Activated naive CD8-positive, alpha-beta T cell treated with anti-CD3 and anti-CD28 coated beads, Interleukin-2, amount 50 U/mL, for 24 hours (primary cell): ENCODE measurements at regions not wholly inside any gene's neighbourhood (a gene's known extent, or its start where the extent isn't known, plus 50 kb on each side); places are given as distances from the start of the nearest gene placed in this dataset.

ENCODE experiments used
- ATAC-seq: fragments of 150-1000 bp; cut with Tn5 transposase; one replicate; pipeline ENCODE4 v1.10.0; 2021
- DNase-seq: peaks from one replicate; pipeline ENCODE4 v3.0.0; 2021
- H3K27ac Mint-ChIP-seq: one replicate; pipeline ENCODE4 v1.8.0; 2021; ENCODE audit warnings: mild to moderate bottlenecking, mixed read lengths
- H3K27me3 Mint-ChIP-seq: one replicate; pipeline ENCODE4 v1.8.0; 2021; ENCODE audit warnings: mixed read lengths
- H3K36me3 Mint-ChIP-seq: one replicate; pipeline ENCODE4 v1.8.0; 2021; ENCODE audit warnings: low read depth, mixed read lengths
- H3K4me1 Mint-ChIP-seq: one replicate; pipeline ENCODE4 v1.8.0; 2021; ENCODE audit warnings: mixed read lengths
- H3K4me3 Mint-ChIP-seq: one replicate; pipeline ENCODE4 v1.8.0; 2021; ENCODE audit warnings: mild to moderate bottlenecking, moderate library complexity, mixed read lengths
- H3K9me3 Mint-ChIP-seq: one replicate; pipeline ENCODE4 v1.8.0; 2021; ENCODE audit warnings: mixed read lengths

- Mint-ChIP-seq H3K9me3 (no peaks in the 10 kb centered on the region), H3K36me3 (no peaks in the 10 kb centered on the region), H3K4me3 (no peak overlapping the region), H3K27me3 (no peaks in the 10 kb centered on the region), H3K27ac (no peak overlapping the region), H3K4me1 (no peaks in the 10 kb centered on the region)
- no peak for ATAC-seq
- DNase-seq, result no peak
Observed at GRCh38 chr5:81883371-81883770, 88.5 kb upstream of the ATG10 start.

- no peak for ATAC-seq
- Mint-ChIP-seq H3K27me3 (no peaks in the 10 kb centered on the region), H3K4me1 (no peaks in the 10 kb centered on the region)
Observed at GRCh38 chr5:81881595-81881994, 90.2 kb upstream of the ATG10 start.

GRCh38 chr5:81879936-81880335 lies 91.9 kb upstream of the ATG10 start:
- Mint-ChIP-seq H3K9me3 (no peaks in the 10 kb centered on the region), H3K4me1 (no peaks in the 10 kb centered on the region), H3K27me3 (no peaks in the 10 kb centered on the region), H3K27ac (no peak overlapping the region), H3K4me3 (no peak overlapping the region), H3K36me3 (no peaks in the 10 kb centered on the region)
- DNase-seq (no peak), ATAC-seq (no peak)

More at GRCh38 chr5:81881595-81881994, 90.2 kb upstream of the ATG10 start:
- Mint-ChIP-seq H3K4me3 (no peak overlapping the region), H3K36me3 (no peaks in the 10 kb centered on the region), H3K9me3 (no peaks in the 10 kb centered on the region), H3K27ac (no peak overlapping the region)
- DNase-seq, result no peak

GRCh38 chr5:81878333-81878732 lies 93.5 kb upstream of the ATG10 start:
- Mint-ChIP-seq H3K36me3 (no peaks in the 10 kb centered on the region), H3K27ac (no peak overlapping the region), H3K4me1 (no peaks in the 10 kb centered on the region), H3K27me3 (no peaks in the 10 kb centered on the region), H3K9me3 (no peaks in the 10 kb centered on the region), H3K4me3 (no peak overlapping the region)
- ATAC-seq, result no peak
- no peak for DNase-seq

GRCh38 chr5:81866994-81867393 lies 104.8 kb upstream of the ATG10 start:
- H3K4me1 Mint-ChIP-seq, result no peaks in the 10 kb centered on the region
- no peak overlapping the region for H3K27ac Mint-ChIP-seq
- no peak for DNase-seq
- no peaks in the 10 kb centered on the region for H3K36me3 Mint-ChIP-seq
- H3K9me3 Mint-ChIP-seq, result no peaks in the 10 kb centered on the region
- no peaks in the 10 kb centered on the region for H3K27me3 Mint-ChIP-seq
- H3K4me3 Mint-ChIP-seq, result no peak overlapping the region
- no peak for ATAC-seq

GRCh38 chr5:81860778-81861177 lies 109.9 kb upstream of the SSBP2 start:
- Mint-ChIP-seq H3K27ac (no peak overlapping the region), H3K9me3 (no peaks in the 10 kb centered on the region), H3K4me3 (no peak overlapping the region), H3K4me1 (no peaks in the 10 kb centered on the region), H3K36me3 (no peaks in the 10 kb centered on the region), H3K27me3 (no peaks in the 10 kb centered on the region)
- ATAC-seq (no peak), DNase-seq (no peak)

- Mint-ChIP-seq H3K4me1 (peaks cover 4% of the 10 kb centered on the region), H3K9me3 (no peaks in the 10 kb centered on the region), H3K36me3 (no peaks in the 10 kb centered on the region), H3K27me3 (no peaks in the 10 kb centered on the region), H3K27ac (no peak overlapping the region), H3K4me3 (no peak overlapping the region)
- ATAC-seq (no peak), DNase-seq (no peak)
Observed at GRCh38 chr5:81859624-81860023, 108.7 kb upstream of the SSBP2 start.

- Mint-ChIP-seq H3K4me3 (no peak overlapping the region), H3K4me1 (peaks cover 22% of the 10 kb centered on the region), H3K9me3 (no peaks in the 10 kb centered on the region), H3K27me3 (no peaks in the 10 kb centered on the region), H3K36me3 (no peaks in the 10 kb centered on the region), H3K27ac (no peak overlapping the region)
- ATAC-seq (no peak), DNase-seq (no peak)
Observed at GRCh38 chr5:81856948-81857928, 106.3 kb upstream of the SSBP2 start.

GRCh38 chr5:81855591-81855990 lies 104.7 kb upstream of the SSBP2 start:
- DNase-seq, result no peak
- Mint-ChIP-seq H3K9me3 (no peaks in the 10 kb centered on the region), H3K27ac (no peak overlapping the region), H3K36me3 (no peaks in the 10 kb centered on the region), H3K4me1 (peaks cover 35% of the 10 kb centered on the region), H3K27me3 (no peaks in the 10 kb centered on the region), H3K4me3 (no peak overlapping the region)
- ATAC-seq, result no peak

GRCh38 chr5:81854915-81855314 lies 104.0 kb upstream of the SSBP2 start:
- no peaks in the 10 kb centered on the region for H3K27me3 Mint-ChIP-seq
- H3K4me3 Mint-ChIP-seq, result no peak overlapping the region
- no peaks in the 10 kb centered on the region for H3K9me3 Mint-ChIP-seq
- ATAC-seq, result no peak
- H3K27ac Mint-ChIP-seq, result no peak overlapping the region
- H3K36me3 Mint-ChIP-seq, result no peaks in the 10 kb centered on the region
- DNase-seq, result no peak
- H3K4me1 Mint-ChIP-seq, result peaks cover 42% of the 10 kb centered on the region

- DNase-seq, result no peak
- H3K27ac Mint-ChIP-seq, result no peak overlapping the region
- ATAC-seq, result no peak
- no peaks in the 10 kb centered on the region for H3K27me3 Mint-ChIP-seq
- H3K4me1 Mint-ChIP-seq, result peaks cover 45% of the 10 kb centered on the region
- no peaks in the 10 kb centered on the region for H3K36me3 Mint-ChIP-seq
- H3K9me3 Mint-ChIP-seq, result no peaks in the 10 kb centered on the region
- H3K4me3 Mint-ChIP-seq, result no peak overlapping the region
Observed at GRCh38 chr5:81854485-81854884, 103.6 kb upstream of the SSBP2 start.

- Mint-ChIP-seq H3K27me3 (no peaks in the 10 kb centered on the region), H3K27ac (peak overlapping the region; percentile 55), H3K36me3 (no peaks in the 10 kb centered on the region), H3K4me1 (peaks cover 45% of the 10 kb centered on the region), H3K9me3 (no peaks in the 10 kb centered on the region), H3K4me3 (peak overlapping the region; percentile 68)
- DNase-seq (no peak), ATAC-seq (no peak)
Observed at GRCh38 chr5:81853030-81853357, 102.1 kb upstream of the SSBP2 start.

GRCh38 chr5:81852291-81853029 lies 101.6 kb upstream of the SSBP2 start:
- ATAC-seq, result no peak
- H3K27ac Mint-ChIP-seq, result peak overlapping the region; percentile 55
- H3K36me3 Mint-ChIP-seq, result no peaks in the 10 kb centered on the region
- H3K4me3 Mint-ChIP-seq, result peak overlapping the region; percentile 85
- H3K9me3 Mint-ChIP-seq, result no peaks in the 10 kb centered on the region
- DNase-seq, result peak; percentile 14
- peaks cover 45% of the 10 kb centered on the region for H3K4me1 Mint-ChIP-seq
- no peaks in the 10 kb centered on the region for H3K27me3 Mint-ChIP-seq

GRCh38 chr5:81851481-81852178 lies 100.7 kb upstream of the SSBP2 start:
- Mint-ChIP-seq H3K4me3 (peak overlapping the region; percentile 85), H3K36me3 (no peaks in the 10 kb centered on the region), H3K9me3 (no peaks in the 10 kb centered on the region), H3K27ac (peak overlapping the region; percentile 91), H3K4me1 (peaks cover 45% of the 10 kb centered on the region), H3K27me3 (no peaks in the 10 kb centered on the region)
- DNase-seq, result peak; percentile 88
- ATAC-seq, result peak; percentile 87
